H9 (cell line): ENCODE measurements at regions not wholly inside any gene's neighbourhood (a gene's known extent, or its start where the extent isn't known, plus 50 kb on each side); places are given as distances from the start of the nearest gene placed in this dataset.

ENCODE experiments used
- DNase-seq: peaks from one replicate; pipeline ENCODE4 v3.0.0-alpha.2; 2017
- H2AFZ ChIP-seq: one replicate; pipeline ENCODE4 v1.6.1; 2013; ENCODE audit warnings: mild to moderate bottlenecking, low read length, control low read depth, moderate library complexity
- H2AK5ac ChIP-seq: 2 replicates; pipeline ENCODE4 v1.6.1; 2013; ENCODE audit warnings: low read length, control low read depth, mixed read lengths; ENCODE audit not compliant: insufficient read length
- H2BK120ac ChIP-seq: one replicate; pipeline ENCODE4 v1.6.1; 2013; ENCODE audit warnings: low read depth, mild to moderate bottlenecking, low read length, control low read depth, inconsistent platforms; ENCODE audit not compliant: poor library complexity, severe bottlenecking
- H2BK12ac ChIP-seq: 2 replicates; pipeline ENCODE4 v1.6.1; 2013; ENCODE audit warnings: low read length, control low read depth, mixed read lengths, low read depth; ENCODE audit not compliant: insufficient read length
- H2BK15ac ChIP-seq: 2 replicates; pipeline ENCODE4 v1.6.1; 2013; ENCODE audit warnings: low read depth, low read length, control low read depth
- H2BK20ac ChIP-seq: one replicate; pipeline ENCODE4 v1.6.1; 2013; ENCODE audit warnings: low read depth, mild to moderate bottlenecking, low read length, control low read depth, inconsistent platforms; ENCODE audit not compliant: poor library complexity, severe bottlenecking
- H2BK5ac ChIP-seq: 2 replicates; pipeline ENCODE4 v1.6.1; 2013; ENCODE audit warnings: low read length, control low read depth, mixed read lengths; ENCODE audit not compliant: insufficient read length
- H3K14ac ChIP-seq: 2 replicates; pipeline ENCODE4 v1.6.1; 2013; ENCODE audit warnings: low read length, control low read depth; ENCODE audit not compliant: insufficient read depth
- H3K18ac ChIP-seq: 2 replicates; pipeline ENCODE4 v1.6.1; 2013; ENCODE audit warnings: low read depth, mild to moderate bottlenecking, mixed read lengths, low read length, control low read depth; ENCODE audit not compliant: insufficient read length
- H3K23ac ChIP-seq: 2 replicates; pipeline ENCODE4 v1.6.1; 2013; ENCODE audit warnings: low read length, control low read depth, mixed read lengths, low read depth; ENCODE audit not compliant: insufficient read length
- H3K23me2 ChIP-seq: 2 replicates; pipeline ENCODE4 v1.6.1; 2013; ENCODE audit warnings: low read depth, mild to moderate bottlenecking, mixed read lengths, low read length, control low read depth; ENCODE audit not compliant: insufficient read length, poor library complexity, severe bottlenecking
- H3K27ac ChIP-seq: 2 replicates; pipeline ENCODE4 v1.5.1; 2013; ENCODE audit warnings: low read length, control low read depth, mixed read lengths, low read depth; ENCODE audit not compliant: insufficient read length
- H3K27me3 ChIP-seq: 2 replicates; pipeline ENCODE4 v1.6.1; 2013; ENCODE audit warnings: low read length, control low read depth, inconsistent platforms; ENCODE audit not compliant: insufficient read depth
- H3K4ac ChIP-seq: 2 replicates; pipeline ENCODE4 v1.6.1; 2013; ENCODE audit warnings: low read depth, mild to moderate bottlenecking, control low read depth, inconsistent platforms, low read length, moderate library complexity
- H3K4me1 ChIP-seq: 2 replicates; pipeline ENCODE4 v1.6.1; 2013; ENCODE audit warnings: low read length, control low read depth, inconsistent platforms; ENCODE audit not compliant: insufficient read depth
- H3K4me2 ChIP-seq: 2 replicates; pipeline ENCODE4 v1.6.1; 2013; ENCODE audit warnings: low read length, control low read depth, mixed read lengths; ENCODE audit not compliant: insufficient read length, insufficient read depth
- H3K56ac ChIP-seq: 2 replicates; pipeline ENCODE4 v1.6.1; 2013; ENCODE audit warnings: low read depth, mild to moderate bottlenecking, mixed read lengths, low read length, control low read depth; ENCODE audit not compliant: insufficient read length
- H3K79me1 ChIP-seq: 2 replicates; pipeline ENCODE4 v1.6.1; 2013; ENCODE audit warnings: low read depth, mild to moderate bottlenecking, moderate library complexity, low read length, control low read depth, inconsistent platforms; ENCODE audit not compliant: insufficient read depth, poor library complexity, severe bottlenecking
- H3K79me2 ChIP-seq: 2 replicates; pipeline ENCODE4 v1.6.1; 2013; ENCODE audit warnings: low read length, control low read depth, inconsistent platforms; ENCODE audit not compliant: insufficient read depth
- H3K9ac ChIP-seq: 2 replicates; pipeline ENCODE4 v1.6.1; 2013; ENCODE audit warnings: low read length, control low read depth, mixed read lengths; ENCODE audit not compliant: insufficient read length; ENCODE audit errors: extremely low read depth
- H3K9me3 ChIP-seq: one replicate; pipeline ENCODE4 v1.6.1; 2013; ENCODE audit warnings: low read depth, low read length, inconsistent platforms; ENCODE audit not compliant: control insufficient read depth
- H3T11ph ChIP-seq: one replicate; pipeline ENCODE4 v1.6.1; 2013; ENCODE audit warnings: mild to moderate bottlenecking, low read length, control low read depth, inconsistent platforms
- H4K20me1 ChIP-seq: one replicate; pipeline ENCODE4 v1.6.1; 2013; ENCODE audit not compliant: control insufficient read depth, insufficient read length, insufficient read depth
- H4K5ac ChIP-seq: 2 replicates; pipeline ENCODE4 v1.6.1; 2013; ENCODE audit warnings: low read depth, mild to moderate bottlenecking, mixed read lengths, low read length, control low read depth; ENCODE audit not compliant: insufficient read length
- H4K8ac ChIP-seq: replicated peaks from 2 replicates; pipeline ENCODE4 v1.6.1; 2013; ENCODE audit warnings: low read length, control low read depth, mixed read lengths, low read depth; ENCODE audit not compliant: insufficient read length
- H4K91ac ChIP-seq: 2 replicates; pipeline ENCODE4 v1.6.1; 2013; ENCODE audit warnings: low read depth, mild to moderate bottlenecking, moderate library complexity, mixed read lengths, low read length, control low read depth; ENCODE audit not compliant: insufficient read length
- H3K27ac Mint-ChIP-seq, 3 experiments: 2 replicates in 2 of 3; 3 replicates in 1 of 3; pipeline ENCODE4 v1.8.0; 2020 to 2021; ENCODE audit warnings: mixed read lengths in 3 of 3, mild to moderate bottlenecking in 1 of 3, moderate library complexity in 1 of 3
- H3K27me3 Mint-ChIP-seq: 2 replicates; pipeline ENCODE4 v1.8.0; 2021; ENCODE audit warnings: low read depth, mild to moderate bottlenecking, moderate library complexity, mixed read lengths
- H3K36me3 Mint-ChIP-seq, 3 experiments: 2 replicates in 2 of 3; 3 replicates in 1 of 3; pipeline ENCODE4 v1.8.0; 2020 to 2021; ENCODE audit warnings: low read depth in 3 of 3, mixed read lengths in 3 of 3; ENCODE audit not compliant: insufficient read depth in 1 of 3
- H3K4me1 Mint-ChIP-seq, 2 experiments: 2 replicates each; pipeline ENCODE4 v1.8.0; 2020; ENCODE audit warnings: mixed read lengths in 2 of 2
- H3K4me3 Mint-ChIP-seq, 2 experiments: 2 replicates in 1 of 2; 3 replicates in 1 of 2; pipeline ENCODE4 v1.8.0; 2020 to 2021; ENCODE audit warnings: mild to moderate bottlenecking in 2 of 2, mixed read lengths in 2 of 2, moderate library complexity in 1 of 2
- H3K9me3 Mint-ChIP-seq, 2 experiments: 2 replicates in 1 of 2; 3 replicates in 1 of 2; pipeline ENCODE4 v1.8.0; 2020; ENCODE audit warnings: mild to moderate bottlenecking in 2 of 2, mixed read lengths in 2 of 2, moderate library complexity in 1 of 2
- WGBS: extraction: QIAGEN DNeasy Blood & Tissue Kit; methylation state at CpG from one replicate; pipeline ENCODE4 v1.1.7; 2013; ENCODE audit warnings: missing lambda C conversion rate, low lambda C conversion rate, mixed read lengths; ENCODE audit not compliant: insufficient read length; ENCODE audit errors: extremely low coverage; 5-methylcytosine and 5-hydroxymethylcytosine counted together
- TF ChIP-seq, protein P1 (sequence below): fragments of 200-600 bp; sonication (generic); conservative IDR thresholded peaks from 3 replicates; pipeline ENCODE4 v1.8.0; 2021; ENCODE audit warnings: antibody characterized with exemption, mild to moderate bottlenecking

DNA sequence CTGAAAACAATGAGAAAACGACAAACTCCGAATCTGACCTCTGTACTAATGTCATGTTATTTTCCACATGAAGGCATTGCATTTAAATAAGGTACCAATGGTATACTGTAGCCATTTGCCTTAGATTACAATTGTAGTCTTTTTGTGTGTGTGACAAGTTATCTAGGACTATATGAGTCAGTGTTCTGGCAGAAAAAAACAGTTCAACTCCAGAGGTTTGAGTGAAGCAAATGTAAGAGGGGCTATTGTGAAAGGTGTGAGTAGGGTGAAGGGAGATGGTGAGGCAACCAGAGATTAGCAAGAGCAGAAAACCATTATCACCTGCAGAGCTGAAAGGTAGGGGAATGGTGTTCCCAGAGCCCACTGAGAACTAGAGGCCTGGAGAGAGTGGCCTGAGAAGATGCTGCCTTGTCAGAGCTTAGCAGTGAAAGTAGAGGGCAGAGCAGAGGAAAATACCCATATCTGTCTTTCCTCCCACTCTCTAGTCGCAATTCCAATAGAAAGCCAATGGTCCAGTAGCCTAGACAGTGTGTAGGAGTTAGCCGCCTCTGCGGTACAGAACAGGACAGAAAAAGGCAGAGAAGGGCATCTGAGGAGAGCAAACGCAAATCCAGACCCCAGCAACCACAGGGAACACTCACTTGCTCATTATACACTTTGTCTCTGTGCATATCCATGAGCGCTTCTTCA lies 112.2 kb downstream of the DYRK2 start:
- H3K79me2 ChIP-seq, result no peaks in the 10 kb centered on the region; the same call in 1 of the 2 replicates
- no peaks in the 10 kb centered on the region for H3K36me3 Mint-ChIP-seq
- H2BK20ac ChIP-seq, result no peak overlapping the region
- no peaks in the 10 kb centered on the region for H3K9me3 ChIP-seq
- no peak overlapping the region for H3T11ph ChIP-seq
- no peak overlapping the region for H3K4me3 Mint-ChIP-seq
- H3K4ac ChIP-seq, result no peak overlapping the region
- TF ChIP-seq, protein P1, sequence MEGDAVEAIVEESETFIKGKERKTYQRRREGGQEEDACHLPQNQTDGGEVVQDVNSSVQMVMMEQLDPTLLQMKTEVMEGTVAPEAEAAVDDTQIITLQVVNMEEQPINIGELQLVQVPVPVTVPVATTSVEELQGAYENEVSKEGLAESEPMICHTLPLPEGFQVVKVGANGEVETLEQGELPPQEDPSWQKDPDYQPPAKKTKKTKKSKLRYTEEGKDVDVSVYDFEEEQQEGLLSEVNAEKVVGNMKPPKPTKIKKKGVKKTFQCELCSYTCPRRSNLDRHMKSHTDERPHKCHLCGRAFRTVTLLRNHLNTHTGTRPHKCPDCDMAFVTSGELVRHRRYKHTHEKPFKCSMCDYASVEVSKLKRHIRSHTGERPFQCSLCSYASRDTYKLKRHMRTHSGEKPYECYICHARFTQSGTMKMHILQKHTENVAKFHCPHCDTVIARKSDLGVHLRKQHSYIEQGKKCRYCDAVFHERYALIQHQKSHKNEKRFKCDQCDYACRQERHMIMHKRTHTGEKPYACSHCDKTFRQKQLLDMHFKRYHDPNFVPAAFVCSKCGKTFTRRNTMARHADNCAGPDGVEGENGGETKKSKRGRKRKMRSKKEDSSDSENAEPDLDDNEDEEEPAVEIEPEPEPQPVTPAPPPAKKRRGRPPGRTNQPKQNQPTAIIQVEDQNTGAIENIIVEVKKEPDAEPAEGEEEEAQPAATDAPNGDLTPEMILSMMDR, result no peak
- no peak overlapping the region for H3K23ac ChIP-seq
- H3K79me1 ChIP-seq, result no peaks in the 10 kb centered on the region
- no peaks in the 10 kb centered on the region for H3K23me2 ChIP-seq
- no peaks in the 10 kb centered on the region for H4K20me1 ChIP-seq
- H3K9me3 Mint-ChIP-seq, result no peaks in the 10 kb centered on the region
- H2BK5ac ChIP-seq, result no peak overlapping the region
- peaks cover 2% of the 10 kb centered on the region; the same call in 1 of the 2 replicates for H3K4me1 ChIP-seq
- no peak overlapping the region for H3K18ac ChIP-seq
- no peak overlapping the region for H3K4me2 ChIP-seq
- H3K27ac ChIP-seq, result no peak overlapping the region
- H2BK12ac ChIP-seq, result no peak overlapping the region
- H4K91ac ChIP-seq, result no peak overlapping the region
- H3K9ac ChIP-seq, result no peak overlapping the region
- peaks cover 21 to 23% of the 10 kb centered on the region in 2 experiments for H3K4me1 Mint-ChIP-seq
- no peaks in the 10 kb centered on the region for H3K27me3 ChIP-seq
- no peak overlapping the region for H2AK5ac ChIP-seq
- H2BK15ac ChIP-seq, result no peak overlapping the region
- WGBS, result no CpG with 5 or more reads among the region's 7 CpGs
- no peaks in the 10 kb centered on the region for H3K27me3 Mint-ChIP-seq
- H2AFZ ChIP-seq, result no peak overlapping the region
- no peak overlapping the region; a peak in 1 of 7 replicates for H3K27ac Mint-ChIP-seq
- H4K8ac ChIP-seq, result no peak overlapping the region
- no peak overlapping the region for H3K14ac ChIP-seq
- no peak for DNase-seq
- H3K56ac ChIP-seq, result no peak overlapping the region
- no peak overlapping the region for H2BK120ac ChIP-seq
- H4K5ac ChIP-seq, result no peak overlapping the region
